Endodermal cell (in vitro differentiated cells): ENCODE measurements at regions not wholly inside any gene's neighbourhood (a gene's known extent, or its start where the extent isn't known, plus 50 kb on each side); places are given as distances from the start of the nearest gene placed in this dataset.

ENCODE experiments used
- DNase-seq: peaks from one replicate; pipeline ENCODE4 v3.0.0-alpha.2; 2017
- H3K27ac ChIP-seq: 2 replicates; pipeline ENCODE4 v1.5.1; 2013; ENCODE audit warnings: mild to moderate bottlenecking, low read depth, low read length, moderate library complexity
- H3K27me3 ChIP-seq: 2 replicates; pipeline ENCODE4 v1.6.1; 2013; ENCODE audit warnings: mild to moderate bottlenecking, low read length, moderate library complexity; ENCODE audit not compliant: insufficient read depth, control insufficient read depth, poor library complexity, severe bottlenecking
- H3K36me3 ChIP-seq: 2 replicates; pipeline ENCODE4 v1.7.0; 2013; ENCODE audit warnings: mild to moderate bottlenecking, low read length, moderate library complexity; ENCODE audit not compliant: control insufficient read depth, insufficient read depth
- H3K4me1 ChIP-seq: one replicate; pipeline ENCODE4 v1.7.0; 2013; ENCODE audit warnings: low read length; ENCODE audit not compliant: control insufficient read depth, insufficient read depth
- H3K4me3 ChIP-seq: 2 replicates; pipeline ENCODE4 v1.5.1; 2013; ENCODE audit warnings: mild to moderate bottlenecking, low read length, moderate library complexity
- H3K9ac ChIP-seq: 2 replicates; pipeline ENCODE4 v1.6.1; 2013; ENCODE audit warnings: mild to moderate bottlenecking, low read length, moderate library complexity; ENCODE audit not compliant: poor library complexity, severe bottlenecking; ENCODE audit errors: extremely low read depth
- H3K9me3 ChIP-seq: 2 replicates; pipeline ENCODE4 v1.6.1; 2013; ENCODE audit warnings: mild to moderate bottlenecking, low read length, moderate library complexity; ENCODE audit not compliant: control insufficient read depth
- H3K27ac Mint-ChIP-seq: 2 replicates; pipeline ENCODE4 v1.8.0; 2020; ENCODE audit warnings: mixed read lengths
- H3K27me3 Mint-ChIP-seq: 2 replicates; pipeline ENCODE4 v1.8.0; 2021; ENCODE audit warnings: mild to moderate bottlenecking, mixed read lengths; ENCODE audit not compliant: insufficient read depth
- H3K36me3 Mint-ChIP-seq: 2 replicates; pipeline ENCODE4 v1.8.0; 2020; ENCODE audit warnings: low read depth, mixed read lengths
- H3K4me1 Mint-ChIP-seq: 2 replicates; pipeline ENCODE4 v1.8.0; 2020; ENCODE audit warnings: mixed read lengths
- H3K4me3 Mint-ChIP-seq: 2 replicates; pipeline ENCODE4 v1.8.0; 2020; ENCODE audit warnings: mild to moderate bottlenecking, moderate library complexity, mixed read lengths
- H3K9me3 Mint-ChIP-seq: 2 replicates; pipeline ENCODE4 v1.8.0; 2020; ENCODE audit warnings: mild to moderate bottlenecking, mixed read lengths
- WGBS, 2 experiments: methylation state at CpG; one replicate each; pipeline versions ENCODE4 v1.1.5 to v1.1.7; 2013; ENCODE audit warnings: missing lambda C conversion rate in 2 of 2, mixed read lengths in 1 of 2; ENCODE audit not compliant: insufficient coverage in 1 of 2, insufficient read length in 1 of 2; 5-methylcytosine and 5-hydroxymethylcytosine counted together
- TF ChIP-seq, protein P1 (sequence below): fragments of 200-600 bp; sonication (generic); conservative IDR thresholded peaks from 2 replicates; pipeline ENCODE4 v1.5.0; 2021; ENCODE audit warnings: antibody characterized with exemption, mild to moderate bottlenecking

DNA sequence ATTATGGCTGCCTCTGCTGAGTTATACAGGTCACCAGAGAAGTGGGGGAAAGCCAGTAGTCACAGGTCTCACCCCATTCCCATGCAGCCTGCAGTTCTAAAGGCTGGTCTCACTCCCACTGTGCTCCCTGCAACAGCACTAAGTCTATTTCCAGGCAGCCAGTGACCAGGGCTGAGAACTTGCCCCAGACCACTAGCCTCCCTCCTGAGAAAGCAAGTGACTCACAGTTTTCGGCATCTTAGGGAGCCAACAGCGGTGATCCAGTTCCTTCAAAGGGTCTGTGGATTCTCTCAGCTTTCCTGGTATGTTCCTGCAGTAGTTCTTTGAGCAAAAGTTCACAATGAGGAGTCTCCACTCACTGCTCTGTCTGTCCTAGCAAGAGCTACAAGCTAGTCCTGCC is 329.6 kb upstream of the MAP2 start:
- TF ChIP-seq, protein P1, sequence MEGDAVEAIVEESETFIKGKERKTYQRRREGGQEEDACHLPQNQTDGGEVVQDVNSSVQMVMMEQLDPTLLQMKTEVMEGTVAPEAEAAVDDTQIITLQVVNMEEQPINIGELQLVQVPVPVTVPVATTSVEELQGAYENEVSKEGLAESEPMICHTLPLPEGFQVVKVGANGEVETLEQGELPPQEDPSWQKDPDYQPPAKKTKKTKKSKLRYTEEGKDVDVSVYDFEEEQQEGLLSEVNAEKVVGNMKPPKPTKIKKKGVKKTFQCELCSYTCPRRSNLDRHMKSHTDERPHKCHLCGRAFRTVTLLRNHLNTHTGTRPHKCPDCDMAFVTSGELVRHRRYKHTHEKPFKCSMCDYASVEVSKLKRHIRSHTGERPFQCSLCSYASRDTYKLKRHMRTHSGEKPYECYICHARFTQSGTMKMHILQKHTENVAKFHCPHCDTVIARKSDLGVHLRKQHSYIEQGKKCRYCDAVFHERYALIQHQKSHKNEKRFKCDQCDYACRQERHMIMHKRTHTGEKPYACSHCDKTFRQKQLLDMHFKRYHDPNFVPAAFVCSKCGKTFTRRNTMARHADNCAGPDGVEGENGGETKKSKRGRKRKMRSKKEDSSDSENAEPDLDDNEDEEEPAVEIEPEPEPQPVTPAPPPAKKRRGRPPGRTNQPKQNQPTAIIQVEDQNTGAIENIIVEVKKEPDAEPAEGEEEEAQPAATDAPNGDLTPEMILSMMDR: no peak
- H3K9me3 ChIP-seq: no peaks in the 10 kb centered on the region
- no peaks in the 10 kb centered on the region for H3K4me1 ChIP-seq
- WGBS, 2 experiments: 78 to 79% methylated on average over 2 of the region's 2 CpGs
- no peak overlapping the region for H3K4me3 Mint-ChIP-seq
- no peak overlapping the region for H3K27ac ChIP-seq
- no peak overlapping the region for H3K27ac Mint-ChIP-seq
- DNase-seq: peak; percentile 71
- no peak overlapping the region for H3K4me3 ChIP-seq
- H3K9me3 Mint-ChIP-seq: peaks cover 6% of the 10 kb centered on the region
- H3K9ac ChIP-seq: no peak overlapping the region
- H3K36me3 Mint-ChIP-seq: no peaks in the 10 kb centered on the region
- H3K27me3 ChIP-seq: no peaks in the 10 kb centered on the region
- peaks cover 21% of the 10 kb centered on the region for H3K4me1 Mint-ChIP-seq
- H3K27me3 Mint-ChIP-seq: no peaks in the 10 kb centered on the region
- H3K36me3 ChIP-seq: no peaks in the 10 kb centered on the region

DNA sequence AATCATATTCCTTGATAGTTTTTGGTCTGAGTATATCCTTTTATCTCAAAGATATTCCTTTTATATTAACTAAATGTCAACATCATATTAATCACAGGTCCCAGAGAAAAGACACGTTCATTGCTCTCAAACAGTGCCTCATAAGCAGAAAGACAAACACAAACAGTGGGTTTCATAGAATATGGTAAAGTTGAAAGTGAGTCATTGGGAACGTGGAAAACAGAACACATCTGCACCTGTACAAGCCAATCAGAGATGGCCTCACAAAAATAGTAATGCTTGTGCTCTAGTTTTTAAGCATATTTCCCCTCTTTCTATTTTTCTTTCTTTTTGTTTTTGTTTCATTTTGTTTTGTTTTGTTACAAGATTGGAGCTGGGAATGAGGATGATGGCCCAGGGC is 328.4 kb upstream of the MAP2 start:
- Histone ChIP-seq H3K9ac (no peak overlapping the region), H3K36me3 (no peaks in the 10 kb centered on the region), H3K27me3 (no peaks in the 10 kb centered on the region), H3K9me3 (no peaks in the 10 kb centered on the region), H3K4me1 (no peaks in the 10 kb centered on the region), H3K4me3 (no peak overlapping the region), H3K27ac (no peak overlapping the region)
- Mint-ChIP-seq H3K9me3 (peaks cover 6% of the 10 kb centered on the region), H3K4me3 (no peak overlapping the region), H3K27ac (no peak overlapping the region), H3K27me3 (no peaks in the 10 kb centered on the region), H3K36me3 (no peaks in the 10 kb centered on the region), H3K4me1 (peaks cover 19% of the 10 kb centered on the region)
- no peak for DNase-seq
- TF ChIP-seq, protein P1: no peak
- 94% methylated on average over 2 of the region's 2 CpGs; no CpG with 5 or more reads in 1 of the 2 experiments for WGBS, 2 experiments

DNA sequence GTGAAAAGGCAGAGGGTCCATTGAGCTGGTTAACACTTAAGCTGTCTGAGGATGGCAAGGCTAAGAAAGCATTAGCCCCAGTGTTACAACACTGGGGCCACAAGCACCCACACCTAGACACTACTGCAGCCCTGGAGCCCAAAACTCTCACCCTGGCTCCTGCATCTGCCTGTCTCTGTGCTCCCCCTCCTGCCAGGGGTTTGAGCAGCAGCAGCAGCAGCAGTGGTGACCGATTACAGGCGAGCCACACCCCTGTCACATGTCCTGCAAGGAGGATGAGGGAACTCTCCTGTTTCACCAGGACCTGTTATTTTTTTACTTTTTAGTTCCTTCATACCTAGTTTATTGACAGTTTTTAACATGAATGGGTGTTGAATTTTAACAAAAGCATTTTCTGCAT is 326.7 kb upstream of the MAP2 start:
- Mint-ChIP-seq H3K27ac (no peak overlapping the region), H3K4me3 (no peak overlapping the region), H3K9me3 (peaks cover 6% of the 10 kb centered on the region), H3K27me3 (no peaks in the 10 kb centered on the region), H3K4me1 (peaks cover 19% of the 10 kb centered on the region), H3K36me3 (no peaks in the 10 kb centered on the region)
- DNase-seq: peak; percentile 45
- Histone ChIP-seq H3K27ac (no peak overlapping the region), H3K27me3 (no peaks in the 10 kb centered on the region), H3K4me1 (no peaks in the 10 kb centered on the region), H3K9me3 (no peaks in the 10 kb centered on the region), H3K4me3 (no peak overlapping the region), H3K9ac (no peak overlapping the region), H3K36me3 (no peaks in the 10 kb centered on the region)
- TF ChIP-seq, protein P1: no peak
- WGBS, 2 experiments: 88 to 100% methylated on average over 2 of the region's 2 CpGs
